Panc1 (cell line): ENCODE measurements at regions not wholly inside any gene's neighbourhood (a gene's known extent, or its start where the extent isn't known, plus 50 kb on each side); places are given as distances from the start of the nearest gene placed in this dataset.

Experiments used
- ATAC-seq: fragments of 200-7000 bp; cut with Tn5 transposase; 2 replicates; pipeline ENCODE4 v1.9.1; 2020; ENCODE audit warnings: mild to moderate bottlenecking, moderate library complexity
- BruUV-seq: library from RNA; stranded (reverse); fragments of 400-500 nt; replicated peaks from 2 replicates; lab custom pipeline; 2021; lab: Mats Ljungman, UMichigan
- CTCF ChIA-PET: fragments of 300-600 bp; sonication (Branson Sonifier 250); formaldehyde crosslinking; loops from one replicate; lab custom pipeline; 2022; ENCODE audit warnings: antibody characterized with exemption; lab: Charles Lee
- POLR2A ChIA-PET: fragments of 300-600 bp; sonication (Branson Sonifier 250); formaldehyde crosslinking; loops from one replicate; lab custom pipeline; 2022; ENCODE audit warnings: antibody characterized with exemption; lab: Charles Lee
- DNase-seq: peaks from one replicate; pipeline ENCODE4 v3.0.0-alpha.2; 2010; ENCODE audit warnings: low read depth, low spot score
- H3K27ac ChIP-seq: 2 replicates; pipeline ENCODE4 v1.5.1; 2011; ENCODE audit warnings: mild to moderate bottlenecking, low read length, inconsistent platforms
- H3K27me3 ChIP-seq: fragments of 200-500 bp; sonication (Bioruptor generic); 2 replicates; pipeline ENCODE4 v1.6.0; 2014; ENCODE audit warnings: low read length, inconsistent platforms; ENCODE audit not compliant: control insufficient read depth, insufficient read depth
- H3K36me3 ChIP-seq: fragments of 200-500 bp; sonication (Bioruptor generic); 2 replicates; pipeline ENCODE4 v1.5.1; 2014; ENCODE audit warnings: inconsistent platforms, mild to moderate bottlenecking, low read length, moderate library complexity; ENCODE audit not compliant: control insufficient read depth, insufficient read depth
- H3K4me1 ChIP-seq: 2 replicates; pipeline ENCODE4 v1.5.1; 2011; ENCODE audit warnings: inconsistent platforms, mild to moderate bottlenecking, low read length, moderate library complexity; ENCODE audit not compliant: control insufficient read depth, insufficient read depth
- H3K4me3 ChIP-seq, 2 experiments: 2 replicates each; pipeline ENCODE4 v1.5.1; 2011 to 2012; ENCODE audit warnings: low read depth in 2 of 2, low read length in 2 of 2, mild to moderate bottlenecking in 2 of 2, inconsistent platforms in 1 of 2, moderate library complexity in 1 of 2
- H3K9me3 ChIP-seq: fragments of 200-500 bp; sonication (Bioruptor generic); 2 replicates; pipeline ENCODE4 v1.5.1; 2014; ENCODE audit warnings: low read depth, mild to moderate bottlenecking, inconsistent platforms, low read length, moderate library complexity; ENCODE audit not compliant: control insufficient read depth, insufficient read depth
- CTCF ChIP-seq: fragments of 450-650 bp; IDR thresholded peaks from 2 replicates; pipeline ENCODE4 v1.5.1; 2017; ENCODE audit warnings: mild to moderate bottlenecking
- POLR2AphosphoS5 ChIP-seq: IDR thresholded peaks from 2 replicates; pipeline ENCODE4 v1.6.1; 2012; ENCODE audit warnings: mild to moderate bottlenecking, low read depth, low read length, moderate library complexity
- SIN3A ChIP-seq: IDR thresholded peaks from 2 replicates; pipeline ENCODE4 v1.6.1; 2012; ENCODE audit warnings: low read depth, mild to moderate bottlenecking, low read length, moderate library complexity, borderline replicate concordance; ENCODE audit not compliant: insufficient read depth
- TCF7L2 ChIP-seq: IDR thresholded peaks from 2 replicates; pipeline ENCODE4 v1.6.1; 2011; ENCODE audit warnings: mild to moderate bottlenecking, low read depth, low read length, inconsistent platforms
- in situ Hi-C: cut with HindIII; loops from 2 replicates; pipeline ENCODE4 v1.10.0; 2016; ENCODE audit warnings: low sequenced_read_pairs, low pct_unique_long_range_greater_than_20kb
- intact Hi-C: fragments of 100-400 bp; cut with micrococcal nuclease; formaldehyde crosslinking; loops from one replicate; pipeline ENCODE4 v1.10.0; 2022; ENCODE audit not compliant: unreplicated experiment
- TF ChIP-seq, protein P1 (sequence below), 2 experiments: IDR thresholded peaks; 2 replicates each; pipeline ENCODE4 v1.6.1; 2011 to 2012; ENCODE audit warnings: low read depth in 2 of 2, control low read depth in 1 of 2, low read length in 1 of 2, mild to moderate bottlenecking in 1 of 2, moderate library complexity in 1 of 2; ENCODE audit not compliant: insufficient read depth in 1 of 2

- BruUV-seq: no TSS peak
- ChIA-PET CTCF (no interaction called here), POLR2A (no interaction called here)
- intact Hi-C loops (no loop called here), in situ Hi-C loops (no loop called here)
- Histone ChIP-seq H3K4me1 (no peaks in the 10 kb centered on the region), H3K4me3 (no peak overlapping the region), H3K36me3 (no peaks in the 10 kb centered on the region), H3K27me3 (no peaks in the 10 kb centered on the region), H3K27ac (no peak overlapping the region), H3K9me3 (no peaks in the 10 kb centered on the region)
- no peak for ATAC-seq
- TF ChIP-seq POLR2AphosphoS5 (no peak), CTCF (no peak), TCF7L2 (no peak), SIN3A (no peak)
- TF ChIP-seq, protein P1, sequence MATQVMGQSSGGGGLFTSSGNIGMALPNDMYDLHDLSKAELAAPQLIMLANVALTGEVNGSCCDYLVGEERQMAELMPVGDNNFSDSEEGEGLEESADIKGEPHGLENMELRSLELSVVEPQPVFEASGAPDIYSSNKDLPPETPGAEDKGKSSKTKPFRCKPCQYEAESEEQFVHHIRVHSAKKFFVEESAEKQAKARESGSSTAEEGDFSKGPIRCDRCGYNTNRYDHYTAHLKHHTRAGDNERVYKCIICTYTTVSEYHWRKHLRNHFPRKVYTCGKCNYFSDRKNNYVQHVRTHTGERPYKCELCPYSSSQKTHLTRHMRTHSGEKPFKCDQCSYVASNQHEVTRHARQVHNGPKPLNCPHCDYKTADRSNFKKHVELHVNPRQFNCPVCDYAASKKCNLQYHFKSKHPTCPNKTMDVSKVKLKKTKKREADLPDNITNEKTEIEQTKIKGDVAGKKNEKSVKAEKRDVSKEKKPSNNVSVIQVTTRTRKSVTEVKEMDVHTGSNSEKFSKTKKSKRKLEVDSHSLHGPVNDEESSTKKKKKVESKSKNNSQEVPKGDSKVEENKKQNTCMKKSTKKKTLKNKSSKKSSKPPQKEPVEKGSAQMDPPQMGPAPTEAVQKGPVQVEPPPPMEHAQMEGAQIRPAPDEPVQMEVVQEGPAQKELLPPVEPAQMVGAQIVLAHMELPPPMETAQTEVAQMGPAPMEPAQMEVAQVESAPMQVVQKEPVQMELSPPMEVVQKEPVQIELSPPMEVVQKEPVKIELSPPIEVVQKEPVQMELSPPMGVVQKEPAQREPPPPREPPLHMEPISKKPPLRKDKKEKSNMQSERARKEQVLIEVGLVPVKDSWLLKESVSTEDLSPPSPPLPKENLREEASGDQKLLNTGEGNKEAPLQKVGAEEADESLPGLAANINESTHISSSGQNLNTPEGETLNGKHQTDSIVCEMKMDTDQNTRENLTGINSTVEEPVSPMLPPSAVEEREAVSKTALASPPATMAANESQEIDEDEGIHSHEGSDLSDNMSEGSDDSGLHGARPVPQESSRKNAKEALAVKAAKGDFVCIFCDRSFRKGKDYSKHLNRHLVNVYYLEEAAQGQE (IDR thresholded peaks at IDR 0.05; ENCODE audit: insufficient read depth in 1 of 2, low read depth in 2 of 2, low read length in 1 of 2): no peak
- DNase-seq: no peak
Observed at GRCh38 chr12:127873306-127873705, 393.7 kb upstream of the TMEM132C start.

DNA sequence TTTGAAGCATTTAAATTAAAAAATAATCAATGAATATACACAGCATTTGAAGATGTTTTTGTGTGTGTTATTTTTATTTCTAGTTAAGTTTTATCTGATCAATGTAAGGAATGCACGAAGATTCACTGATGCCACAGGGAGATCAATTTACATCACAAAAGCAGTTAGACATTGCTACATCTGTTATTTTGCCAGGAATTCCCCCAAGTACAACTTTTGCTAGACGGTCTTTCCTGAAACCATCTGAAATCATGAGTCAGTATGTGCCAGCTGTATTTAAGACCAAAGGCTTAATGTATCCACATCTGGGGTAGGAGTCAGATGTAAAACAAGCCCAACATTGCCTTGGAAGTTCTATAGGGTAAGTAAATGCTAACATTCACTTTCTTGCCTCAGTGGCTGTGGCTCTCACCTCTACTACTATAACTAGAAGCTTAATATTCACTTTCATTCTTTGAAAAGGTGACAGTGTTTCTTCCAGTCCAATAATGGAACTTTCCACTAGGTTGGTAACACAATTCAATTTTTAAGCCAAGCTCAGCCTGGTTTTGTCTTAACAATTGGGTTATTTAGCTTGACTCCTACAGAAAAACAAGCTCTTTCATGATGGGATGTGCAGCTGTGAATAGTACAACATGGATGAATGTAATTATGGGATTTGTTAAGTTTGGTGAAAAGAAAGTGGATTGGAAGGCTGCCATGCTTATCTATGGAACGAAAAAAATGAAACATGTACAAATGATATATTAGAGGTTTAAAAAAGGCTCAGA, 385.4 kb upstream of the TMEM132C start:
- BruUV-seq: no TSS peak
- POLR2A ChIA-PET: no interaction called here
- H3K9me3 ChIP-seq: no peaks in the 10 kb centered on the region
- no peaks in the 10 kb centered on the region for H3K4me1 ChIP-seq
- in situ Hi-C loops: no loop called here
- no peak overlapping the region for H3K27ac ChIP-seq
- no peak for DNase-seq
- CTCF ChIA-PET: no interaction called here
- H3K36me3 ChIP-seq: no peaks in the 10 kb centered on the region
- H3K27me3 ChIP-seq: no peaks in the 10 kb centered on the region
- no peak overlapping the region for H3K4me3 ChIP-seq
- intact Hi-C loops: no loop called here
- no peak for TF ChIP-seq SIN3A
- TF ChIP-seq, protein P1 (IDR thresholded peaks at IDR 0.05; ENCODE audit: insufficient read depth in 1 of 2, low read depth in 2 of 2, low read length in 1 of 2): no peak
- no peak for TF ChIP-seq CTCF
- no peak for TF ChIP-seq POLR2AphosphoS5
- no peak for TF ChIP-seq TCF7L2
- ATAC-seq: no peak
